HG03354 (cell line): ENCODE measurements at regions not wholly inside any gene's neighbourhood (a gene's known extent, or its start where the extent isn't known, plus 50 kb on each side); places are given as distances from the start of the nearest gene placed in this dataset.

Source experiments
- ATAC-seq: cut with Tn5 transposase; IDR thresholded peaks from one replicate; pipeline ENCODE4 v1.9.1; 2021; ENCODE audit warnings: mild to moderate bottlenecking; ENCODE audit not compliant: unreplicated experiment, poor library complexity, severe bottlenecking

DNA sequence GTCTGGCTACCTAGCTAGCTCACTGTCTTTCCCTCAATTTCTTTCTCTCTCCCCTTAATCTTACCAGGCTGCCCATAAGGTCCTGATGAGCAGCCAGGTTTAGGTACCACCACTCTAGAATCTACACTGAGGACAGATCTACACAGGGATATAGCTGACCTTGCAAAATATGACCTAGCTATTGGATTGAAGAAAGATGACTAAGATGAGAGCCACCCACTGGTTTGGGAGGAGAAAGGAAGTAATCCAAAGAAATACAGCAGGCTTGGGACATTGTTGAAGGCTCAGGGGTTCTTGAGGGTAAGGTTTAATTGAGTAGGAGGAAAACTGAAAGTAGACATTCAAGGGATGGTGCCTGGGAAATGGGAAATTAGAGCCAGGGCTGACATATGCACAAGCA lies 142.0 kb upstream of the TMC3 start:
- no peak for ATAC-seq

DNA sequence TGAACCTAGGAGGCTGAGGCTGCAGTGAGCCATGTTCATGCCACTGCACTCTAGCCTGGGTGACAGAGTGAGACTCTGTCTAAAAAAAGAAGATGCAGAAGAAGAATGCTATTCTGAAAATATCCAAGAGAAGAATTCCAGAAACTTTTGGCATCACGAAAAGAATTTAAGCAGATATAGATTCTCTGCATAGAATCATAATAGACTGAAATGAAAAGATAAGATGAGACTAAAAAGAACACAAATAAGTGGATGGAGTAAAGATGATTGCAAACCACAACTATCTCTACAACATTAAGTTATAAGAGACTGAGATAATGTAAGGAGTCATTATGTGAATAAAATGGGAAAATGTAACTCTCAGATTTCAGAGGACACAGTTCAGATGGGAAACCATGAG lies 140.7 kb upstream of the TMC3 start:
- ATAC-seq = no peak

DNA sequence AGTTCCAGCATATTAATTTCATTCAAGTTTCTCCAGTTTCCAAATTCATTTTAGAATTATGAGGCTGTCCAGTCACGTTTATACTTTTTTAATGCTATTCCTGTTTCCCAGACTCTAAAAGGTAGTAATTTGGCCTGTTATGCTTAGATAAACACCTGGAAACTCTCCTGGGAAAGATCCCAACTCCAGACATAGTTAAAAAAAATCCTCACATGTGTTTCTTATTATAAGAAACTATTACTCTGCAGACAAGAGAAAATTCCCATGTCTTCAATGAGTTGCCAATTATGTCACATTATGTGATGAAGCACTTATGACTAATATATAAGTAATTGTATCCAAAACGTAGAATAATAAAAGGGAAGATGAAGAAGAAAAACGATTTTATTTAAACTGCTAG lies 137.1 kb upstream of the TMC3 start:
- ATAC-seq = no peak

DNA sequence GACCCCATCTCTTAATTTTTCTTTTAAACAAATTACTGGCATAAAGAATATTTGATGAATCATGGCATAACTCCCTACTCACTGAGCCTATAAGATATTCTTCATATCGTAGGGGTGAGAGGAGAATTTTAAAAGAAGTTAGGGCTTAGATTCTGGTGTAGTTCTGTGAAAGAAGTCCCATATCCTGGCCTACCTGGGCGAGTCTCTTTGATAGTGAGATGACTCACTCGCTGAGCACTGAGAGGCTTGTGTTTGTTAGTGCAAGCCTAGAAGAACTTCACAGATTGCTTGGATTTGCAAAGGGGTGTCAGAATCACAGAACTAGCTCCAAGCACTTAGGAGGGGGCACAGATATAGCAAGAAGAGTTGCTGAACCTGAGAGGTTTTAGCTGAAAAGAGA lies 133.8 kb upstream of the TMC3 start:
- ATAC-seq = no peak

DNA sequence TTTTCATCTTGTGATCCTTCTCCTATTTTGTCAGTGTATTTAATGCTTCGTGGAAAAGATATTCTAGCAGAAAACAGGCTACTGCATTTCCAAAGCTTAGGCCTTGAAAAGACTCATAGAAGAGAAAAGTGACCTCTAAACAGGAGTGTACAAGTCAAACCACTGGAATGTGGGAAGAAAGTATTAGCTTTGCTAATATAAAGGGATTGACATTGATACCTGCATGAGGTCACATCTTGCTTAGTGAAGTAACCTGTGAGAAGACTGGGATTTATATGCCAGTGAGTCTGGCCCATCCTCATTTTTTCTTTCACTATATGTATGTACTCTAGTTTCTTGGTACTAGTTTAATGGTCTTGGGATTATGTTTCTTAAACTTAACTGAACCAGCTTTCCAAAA lies 132.9 kb upstream of the TMC3 start:
- ATAC-seq = no peak

DNA sequence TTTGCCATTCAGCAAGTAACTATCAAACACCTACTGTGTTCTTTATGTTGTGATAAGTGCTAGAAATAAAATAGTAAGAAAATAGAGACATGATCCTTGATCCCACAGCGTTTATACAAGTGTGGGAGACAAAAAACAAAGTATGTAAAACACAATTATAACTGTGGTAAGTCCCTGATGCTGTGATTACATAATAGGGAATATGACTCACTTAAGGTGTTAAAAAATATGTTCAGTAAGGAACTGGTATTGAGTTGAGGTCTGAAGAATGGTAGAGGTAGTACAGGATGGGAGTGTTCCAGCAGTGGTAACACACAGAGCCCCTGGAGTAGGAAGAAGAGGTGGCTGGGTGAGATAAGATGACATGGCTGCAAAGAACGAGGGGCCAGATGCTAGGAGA lies 132.1 kb upstream of the TMC3 start:
- ATAC-seq = no peak

DNA sequence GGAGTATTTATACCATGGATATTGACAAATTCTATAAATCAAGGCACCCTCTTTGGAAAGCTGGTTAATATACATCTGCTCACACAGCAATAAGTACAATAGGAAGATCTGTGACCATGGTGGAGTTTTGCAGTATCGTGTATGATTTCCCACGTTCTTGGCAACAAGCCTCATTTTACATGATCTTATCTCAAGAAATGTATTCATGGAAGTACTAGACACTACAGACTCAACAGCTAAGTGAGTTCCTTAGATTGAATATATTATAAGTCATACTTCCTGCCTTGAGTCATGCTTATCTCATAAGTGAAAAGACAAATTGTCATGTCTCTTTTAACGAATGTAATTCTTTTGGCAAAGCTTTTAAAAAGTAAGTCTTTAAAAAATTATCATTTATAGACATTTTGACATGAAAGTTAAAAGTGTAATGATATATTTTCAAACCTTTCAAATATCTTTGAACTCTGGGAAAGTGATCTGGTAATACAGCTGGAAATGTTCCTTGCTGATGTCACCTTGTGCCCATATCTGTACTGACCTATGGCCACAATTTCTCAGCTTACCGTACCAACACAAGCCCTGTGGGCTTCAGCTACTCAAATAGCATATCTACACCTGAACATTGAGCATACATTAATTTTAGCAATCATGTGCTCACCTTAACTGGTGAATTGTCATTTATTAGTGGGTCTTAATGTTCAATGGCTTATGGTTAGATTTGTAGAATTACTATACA lies 130.3 kb upstream of the TMC3 start:
- ATAC-seq = no peak

DNA sequence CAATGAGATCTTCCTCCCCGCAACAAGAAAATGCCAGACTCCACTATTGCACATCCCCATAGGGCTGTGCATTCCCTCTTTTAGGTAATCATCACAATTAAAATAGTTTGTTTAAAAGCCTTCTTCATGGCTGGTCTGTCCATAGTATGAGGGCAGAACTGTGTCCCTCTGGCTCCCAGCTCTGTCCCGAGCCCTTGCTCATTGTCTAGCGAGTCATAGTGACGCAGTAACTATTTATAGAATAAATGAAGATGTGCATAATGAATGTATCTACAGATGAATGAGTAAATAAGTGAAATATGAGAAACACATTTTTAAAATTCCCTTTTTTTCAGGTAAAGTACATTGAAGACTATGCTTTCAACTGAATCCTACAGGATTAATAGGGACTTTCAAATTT lies 128.4 kb upstream of the TMC3 start:
- ATAC-seq = no peak

DNA sequence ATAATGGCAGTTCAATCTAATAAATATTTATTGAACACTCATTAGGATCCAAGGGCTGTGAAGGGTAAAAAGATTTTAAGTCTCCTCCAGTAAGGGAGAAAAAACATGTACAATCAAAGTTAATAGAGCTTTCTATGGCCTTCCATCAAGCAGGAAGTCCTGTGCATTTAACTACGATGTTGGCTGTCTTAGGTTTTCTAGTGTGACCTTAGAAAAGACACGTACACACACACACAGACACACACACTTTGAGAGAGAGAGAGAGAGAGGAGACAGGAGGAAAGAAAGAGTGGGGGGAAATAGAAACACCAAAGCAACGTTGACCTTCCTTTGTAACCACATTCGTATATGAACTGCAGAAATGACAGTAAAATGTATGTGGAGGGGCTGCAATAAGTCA lies 126.1 kb upstream of the TMC3 start:
- no peak for ATAC-seq

DNA sequence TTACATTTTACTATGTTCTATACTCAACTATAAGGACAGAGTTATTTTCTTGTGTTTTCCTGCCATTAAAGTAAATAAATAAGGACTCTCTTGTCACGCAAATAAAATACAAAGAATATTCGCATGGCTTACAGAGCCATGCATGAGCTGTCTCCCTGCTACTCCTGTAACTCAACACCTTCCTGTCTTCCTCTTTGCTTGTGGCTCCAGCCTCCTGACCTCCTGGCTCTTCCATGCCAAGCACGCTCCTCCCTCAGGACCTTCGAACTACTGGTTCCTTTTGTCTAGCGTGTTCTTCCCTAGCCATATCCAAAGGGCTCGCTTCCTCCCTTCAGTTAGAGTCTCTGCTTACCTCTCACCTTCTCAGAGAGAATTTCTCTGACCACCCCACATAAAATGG lies 124.3 kb upstream of the TMC3 start:
- no peak for ATAC-seq

DNA sequence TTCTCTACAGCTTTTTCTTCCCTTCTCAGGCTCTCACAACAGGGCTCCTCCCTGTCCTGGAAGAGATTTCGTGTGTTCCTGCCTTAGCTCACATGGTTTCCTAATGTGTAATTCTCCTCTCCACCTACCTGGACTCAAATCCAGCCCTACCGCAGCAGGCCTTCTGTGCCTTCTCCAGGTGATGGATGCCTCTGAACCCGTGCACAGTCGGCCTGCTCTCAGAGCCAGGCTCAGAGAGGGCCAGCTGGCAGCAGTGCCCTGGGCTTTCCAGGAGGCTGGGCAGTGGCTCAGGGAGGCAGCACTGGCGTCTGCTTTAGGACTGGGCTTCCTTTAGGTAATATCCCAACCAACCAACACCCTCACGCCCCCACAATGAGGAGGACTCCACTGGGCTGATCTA lies 123.2 kb upstream of the TMC3 start:
- no peak for ATAC-seq

DNA sequence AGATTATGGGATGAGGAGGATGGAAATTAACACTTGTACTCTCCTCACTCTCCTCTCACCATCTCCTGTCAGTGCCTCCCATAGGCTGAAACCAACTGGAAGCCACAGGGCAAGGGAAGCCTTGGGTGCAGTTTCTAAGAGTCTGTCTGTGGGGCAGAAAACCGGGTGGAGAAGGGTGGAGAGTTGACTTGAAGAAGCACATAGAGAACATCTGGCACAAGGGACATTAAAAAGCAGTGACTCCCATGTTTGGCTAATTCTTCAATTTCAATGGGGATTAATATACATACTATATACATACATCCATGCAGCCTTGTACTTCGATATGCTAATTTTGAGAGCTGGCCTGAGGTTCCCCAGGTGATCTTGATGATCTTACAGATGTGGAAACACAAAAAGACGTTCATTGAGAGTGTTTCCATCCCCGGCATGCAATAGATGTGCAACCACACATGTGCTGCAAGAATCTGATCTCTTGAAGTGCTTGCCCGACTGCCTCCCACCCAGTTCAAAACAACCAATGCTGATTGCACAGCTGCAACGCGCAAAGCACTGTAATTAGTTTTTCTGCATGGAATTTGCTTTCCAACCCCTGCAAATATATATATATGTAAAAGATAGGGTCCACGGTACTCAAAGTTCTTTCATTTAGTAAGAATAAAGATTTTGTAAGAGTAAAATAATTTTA lies 121.9 kb upstream of the TMC3 start:
- ATAC-seq = no peak

DNA sequence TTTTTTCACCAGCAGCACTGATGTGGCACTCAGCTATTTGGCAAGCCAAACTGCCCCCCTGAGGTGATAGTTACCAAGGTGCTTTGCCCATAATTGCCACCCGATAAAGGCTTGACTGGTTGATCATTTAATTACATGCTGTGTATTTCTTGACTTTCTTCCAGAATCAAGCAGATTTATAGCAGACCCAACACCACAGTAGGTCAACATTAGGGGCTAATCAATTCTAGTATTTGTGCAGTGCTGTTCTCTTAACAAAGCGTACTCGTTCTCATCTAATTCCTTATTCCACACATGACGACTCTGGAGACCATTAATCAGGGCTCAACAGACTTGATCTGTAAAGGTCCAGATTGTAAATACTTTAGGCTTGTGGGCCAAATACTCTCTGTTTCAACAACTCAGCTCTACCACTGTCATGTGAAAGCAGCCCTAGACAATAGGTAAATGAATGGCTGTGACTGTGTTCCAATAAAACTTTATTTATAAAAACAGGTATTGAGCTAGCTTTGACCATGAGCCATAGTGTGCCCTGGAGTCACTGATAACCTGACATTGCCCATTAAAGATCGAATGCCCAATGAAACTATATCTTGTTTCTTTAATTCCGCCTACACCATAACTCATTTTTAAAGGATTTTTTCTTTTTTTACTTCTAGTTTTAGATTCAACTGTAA lies 119.1 kb upstream of the TMC3 start:
- no peak for ATAC-seq

DNA sequence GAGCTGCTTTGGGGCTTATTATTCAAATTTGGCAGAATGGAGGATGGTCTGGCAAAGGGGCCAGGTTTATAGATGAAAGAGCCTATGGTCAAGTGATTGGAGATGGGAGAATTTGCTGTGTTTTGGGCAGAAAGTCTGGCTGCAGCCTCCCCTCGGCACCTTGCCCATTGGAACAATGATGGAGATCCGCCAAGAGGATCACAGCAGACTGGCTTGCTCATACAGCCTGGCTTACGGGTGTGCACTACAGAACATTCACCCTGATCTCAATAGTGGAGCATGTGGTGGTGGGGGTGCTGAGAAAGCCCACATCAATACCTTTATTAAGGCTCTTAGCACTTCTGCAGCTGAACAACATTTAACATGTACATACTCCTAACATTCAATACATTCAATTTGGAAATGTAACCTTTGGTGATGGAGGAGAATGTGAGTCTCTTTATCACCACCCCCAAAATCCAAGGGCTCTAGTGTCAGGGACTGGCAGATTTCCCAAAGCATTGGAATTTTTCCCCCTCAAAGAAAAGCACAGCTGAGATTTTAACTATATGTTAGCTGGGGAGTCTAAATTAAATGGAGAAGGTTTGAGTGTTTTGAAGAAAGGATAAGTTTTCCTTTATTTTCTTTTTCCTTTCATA lies 118.4 kb upstream of the TMC3 start:
- no peak for ATAC-seq

DNA sequence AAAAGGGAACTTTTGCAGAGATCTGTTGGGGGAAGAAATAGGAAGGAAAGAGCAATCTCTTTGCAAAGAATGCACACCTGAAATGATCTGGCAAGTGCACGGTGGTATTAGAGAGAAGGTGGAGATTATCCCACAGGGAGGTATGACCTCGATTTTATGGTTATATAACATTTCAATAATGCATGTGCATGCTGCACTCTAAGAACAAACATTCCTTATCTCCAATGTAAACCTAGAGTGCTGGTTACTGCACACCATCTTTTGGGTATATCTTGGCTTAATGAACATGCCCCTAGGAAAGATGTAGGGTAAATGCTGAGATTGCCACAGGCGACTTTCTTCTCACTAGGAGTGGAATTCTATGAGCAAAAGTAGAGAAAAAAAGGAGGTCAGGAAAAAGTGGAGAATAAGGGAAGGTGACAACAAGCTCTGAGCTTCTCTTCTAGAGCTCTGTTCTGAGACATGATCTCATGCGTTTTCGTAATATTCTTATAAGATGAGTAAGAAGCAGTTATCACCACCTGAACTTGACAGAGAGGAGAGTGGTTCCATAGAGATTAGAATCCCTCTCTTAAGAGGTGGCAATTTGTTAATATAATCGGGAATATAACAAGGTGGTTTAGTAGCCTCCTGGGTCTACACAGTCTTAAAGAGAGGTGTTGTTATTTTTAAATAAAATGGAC lies 117.5 kb upstream of the TMC3 start:
- no peak for ATAC-seq

DNA sequence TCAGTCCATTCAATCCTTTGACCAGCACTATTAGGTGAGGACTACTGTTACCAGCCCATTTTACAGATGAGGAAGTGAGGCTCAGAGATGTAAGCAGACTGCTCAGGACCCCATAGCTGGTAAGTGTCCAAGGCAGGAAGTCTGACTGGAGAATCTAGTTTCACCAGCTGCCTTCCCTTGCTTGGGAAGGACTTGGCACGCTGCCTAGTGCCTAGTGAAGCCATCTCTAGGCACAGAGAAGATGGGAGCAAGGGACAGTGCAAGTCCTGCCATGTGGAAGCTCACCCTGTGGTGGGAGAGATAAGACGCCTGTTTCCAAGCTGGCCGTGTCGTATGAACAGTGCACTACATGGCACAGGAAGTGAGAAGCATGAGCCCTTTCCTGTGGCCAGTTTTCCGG lies 111.8 kb upstream of the TMC3 start:
- no peak for ATAC-seq

DNA sequence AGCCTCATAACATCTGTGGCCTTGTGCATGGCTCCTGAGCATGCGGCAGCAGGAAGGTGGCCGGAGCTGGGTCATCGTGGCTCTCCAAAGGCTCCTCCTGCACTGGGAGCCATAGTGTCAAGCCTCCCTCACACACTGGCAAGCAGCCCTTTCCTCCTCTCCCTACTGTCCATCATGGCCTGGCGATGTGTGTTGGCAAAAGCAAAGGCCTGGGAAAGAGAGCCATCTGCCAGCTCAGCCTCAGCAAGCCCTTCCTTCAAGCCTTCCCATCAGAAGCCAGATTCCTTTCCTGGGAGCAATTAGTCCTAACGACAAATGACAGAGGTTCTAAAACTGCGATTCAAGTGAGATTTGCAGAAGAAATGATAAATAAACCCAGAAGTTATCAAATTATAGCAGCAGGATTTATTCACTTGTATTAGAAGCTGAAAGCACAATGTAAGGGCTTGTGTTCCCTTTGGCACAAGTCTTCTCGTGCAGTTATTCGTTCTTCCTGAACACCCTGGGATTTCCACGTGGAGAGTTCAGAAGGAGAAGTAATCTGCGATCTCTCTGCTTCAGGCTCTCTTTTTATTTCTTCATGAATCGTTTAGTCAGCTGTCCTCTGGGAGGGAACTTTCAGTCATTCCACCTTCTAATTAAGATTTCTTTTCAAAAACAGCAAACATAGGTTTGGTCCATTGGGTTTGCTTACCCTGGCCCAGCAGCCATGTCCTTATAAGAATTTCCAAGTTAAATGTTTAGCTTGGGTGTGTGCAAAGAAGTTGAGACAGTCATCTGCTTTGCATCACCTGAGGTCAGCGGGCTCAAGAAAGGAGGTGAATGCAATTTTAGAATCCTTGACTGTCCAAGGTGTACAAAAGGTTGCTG lies 110.3 kb upstream of the TMC3 start:
- ATAC-seq = no peak

DNA sequence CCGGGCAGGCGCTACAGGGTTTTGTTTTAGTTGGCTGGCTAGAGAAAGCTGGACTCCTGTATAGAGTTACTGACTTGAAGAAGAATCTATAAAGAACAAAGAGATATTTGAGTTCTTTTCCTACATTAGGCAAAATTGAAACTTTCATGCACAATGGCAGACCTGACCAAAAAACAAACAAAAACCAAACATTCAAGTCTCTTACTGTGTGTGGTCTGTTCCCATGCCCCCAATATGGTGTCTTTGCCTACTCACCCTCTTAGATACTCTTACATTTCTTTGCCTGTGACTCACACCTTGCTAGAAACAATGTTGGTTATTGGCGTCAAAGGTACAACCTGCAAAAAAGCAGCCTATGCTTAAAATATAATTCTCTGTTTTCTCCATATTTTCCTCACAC lies 109.5 kb upstream of the TMC3 start:
- ATAC-seq = no peak

DNA sequence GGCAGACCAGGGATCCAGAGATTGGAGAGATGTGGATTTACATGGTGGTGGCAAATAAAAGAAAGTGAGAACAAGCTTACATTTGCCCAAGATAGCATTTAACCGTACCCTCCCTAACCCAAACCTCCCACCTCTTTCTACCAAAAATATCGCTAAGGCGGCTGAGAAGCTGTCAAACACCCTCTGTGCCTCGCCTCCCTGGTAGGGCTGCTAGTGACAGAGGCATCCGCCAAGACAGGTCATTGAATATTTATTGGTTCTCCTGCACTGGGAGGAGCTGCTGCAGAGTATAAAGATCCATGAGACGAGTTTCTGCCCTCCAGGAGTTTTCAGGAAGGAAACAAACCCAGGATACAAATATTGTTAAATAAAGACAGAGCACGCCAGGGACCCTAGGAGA lies 107.3 kb upstream of the TMC3 start:
- no peak for ATAC-seq
